ENCODE measurements at regions not wholly inside any gene's neighbourhood (a gene's known extent, or its start where the extent isn't known, plus 50 kb on each side); places are given as distances from the start of the nearest gene placed in this dataset.
"Not testable (repeated sequence)": the region's sequence is repeated elsewhere in the genome, so short reads cannot be mapped to it uniquely, and the experiment has no call there.

- TF ChIP-seq, protein P1, sequence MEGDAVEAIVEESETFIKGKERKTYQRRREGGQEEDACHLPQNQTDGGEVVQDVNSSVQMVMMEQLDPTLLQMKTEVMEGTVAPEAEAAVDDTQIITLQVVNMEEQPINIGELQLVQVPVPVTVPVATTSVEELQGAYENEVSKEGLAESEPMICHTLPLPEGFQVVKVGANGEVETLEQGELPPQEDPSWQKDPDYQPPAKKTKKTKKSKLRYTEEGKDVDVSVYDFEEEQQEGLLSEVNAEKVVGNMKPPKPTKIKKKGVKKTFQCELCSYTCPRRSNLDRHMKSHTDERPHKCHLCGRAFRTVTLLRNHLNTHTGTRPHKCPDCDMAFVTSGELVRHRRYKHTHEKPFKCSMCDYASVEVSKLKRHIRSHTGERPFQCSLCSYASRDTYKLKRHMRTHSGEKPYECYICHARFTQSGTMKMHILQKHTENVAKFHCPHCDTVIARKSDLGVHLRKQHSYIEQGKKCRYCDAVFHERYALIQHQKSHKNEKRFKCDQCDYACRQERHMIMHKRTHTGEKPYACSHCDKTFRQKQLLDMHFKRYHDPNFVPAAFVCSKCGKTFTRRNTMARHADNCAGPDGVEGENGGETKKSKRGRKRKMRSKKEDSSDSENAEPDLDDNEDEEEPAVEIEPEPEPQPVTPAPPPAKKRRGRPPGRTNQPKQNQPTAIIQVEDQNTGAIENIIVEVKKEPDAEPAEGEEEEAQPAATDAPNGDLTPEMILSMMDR (IDR thresholded peaks at IDR 0.05; ENCODE audit: borderline replicate concordance, extremely low read depth, low read length, poor library complexity, severe bottlenecking) = not testable (repeated sequence)
- not testable (repeated sequence) for TF ChIP-seq EZH2 (IDR thresholded peaks at IDR 0.05; ENCODE audit: borderline replicate concordance, low read depth, low read length, severe bottlenecking)
These were observed 112.5 kb upstream of the POMZP3 start for GRCh38 chr7:76739538-76739937.

Data from DND-41 (cell line).